IMR-90 (cell line): ENCODE measurements at regions not wholly inside any gene's neighbourhood (a gene's known extent, or its start where the extent isn't known, plus 50 kb on each side); places are given as distances from the start of the nearest gene placed in this dataset.

Experiments used
- CHD1 ChIP-seq: IDR thresholded peaks from 2 replicates; pipeline ENCODE4 v1.6.1; 2012; ENCODE audit warnings: low read depth, low read length, improper control_type of control experiment
- CTCF ChIP-seq: conservative IDR thresholded peaks from 2 replicates; pipeline ENCODE4 v1.5.1; 2012; ENCODE audit warnings: mild to moderate bottlenecking, low read depth, low read length, improper control_type of control experiment
- NFE2L2 ChIP-seq: fragments of 150-350 bp; IDR thresholded peaks from 2 replicates; pipeline ENCODE4 v1.6.1; 2016; ENCODE audit warnings: low read depth, mild to moderate bottlenecking, low read length
- POLR2A ChIP-seq: IDR thresholded peaks from 2 replicates; pipeline ENCODE4 v1.6.1; 2012; ENCODE audit warnings: mild to moderate bottlenecking, low read depth, low read length
- RAD21 ChIP-seq: IDR thresholded peaks from 2 replicates; pipeline ENCODE4 v1.6.1; 2012; ENCODE audit warnings: low read length, improper control_type of control experiment
- RCOR1 ChIP-seq: IDR thresholded peaks from 2 replicates; pipeline ENCODE4 v1.6.1; 2012; ENCODE audit warnings: mild to moderate bottlenecking, low read length, improper control_type of control experiment; ENCODE audit not compliant: insufficient replicate concordance

- TF ChIP-seq NFE2L2 (no peak), CTCF (no peak), RAD21 (no peak), POLR2A (no peak), CHD1 (no peak), RCOR1 (no peak)
Measured at GRCh38 chr10:120204877-120205276, 252.2 kb upstream of the PLPP4 start.
